GM12892 (cell line): ENCODE measurements at regions not wholly inside any gene's neighbourhood (a gene's known extent, or its start where the extent isn't known, plus 50 kb on each side); places are given as distances from the start of the nearest gene placed in this dataset.

Experiments
- POLR2A ChIP-seq: IDR thresholded peaks from 2 replicates; pipeline ENCODE4 v1.6.1; 2011; ENCODE audit warnings: low read depth, low read length, control low read depth
- POLR2AphosphoS5 ChIP-seq: IDR thresholded peaks from 2 replicates; pipeline ENCODE4 v1.6.1; 2011; ENCODE audit warnings: low read depth, low read length, control low read depth
- TAF1 ChIP-seq: IDR thresholded peaks from 2 replicates; pipeline ENCODE4 v1.6.1; 2011; ENCODE audit warnings: low read depth, mild to moderate bottlenecking, control low read depth, low read length, borderline replicate concordance

- TF ChIP-seq POLR2A (no peak), POLR2AphosphoS5 (no peak), TAF1 (no peak)
Measured at GRCh38 chr10:107814865-107815487, 650.5 kb upstream of the SORCS1 start.
